ENCODE measurements at regions not wholly inside any gene's neighbourhood (a gene's known extent, or its start where the extent isn't known, plus 50 kb on each side); places are given as distances from the start of the nearest gene placed in this dataset.
"Not testable (repeated sequence)": the region's sequence is repeated elsewhere in the genome, so short reads cannot be mapped to it uniquely, and the experiment has no call there.

- TF ChIP-seq CTCF (IDR thresholded peaks at IDR 0.05; ENCODE audit: insufficient read depth, low read length, poor library complexity, severe bottlenecking), result no peak
- Histone ChIP-seq H3K4me3 (replicated peaks; ENCODE audit: low read depth, low read length) (no peak overlapping the region), H3K36me3 (ENCODE audit: control insufficient read depth, insufficient read depth, low read length) (no peaks in the 10 kb centered on the region), H3K27me3 (replicated peaks; ENCODE audit: control insufficient read depth, insufficient read depth, low read length) (no peaks in the 10 kb centered on the region)
- no peak for DNase-seq (ENCODE audit: extremely low read depth, insufficient read length)
Measured at GRCh38 chr1:14168326-14169063, 430.0 kb upstream of the KAZN start.

- TF ChIP-seq CTCF (IDR thresholded peaks at IDR 0.05; ENCODE audit: insufficient read depth, low read length, poor library complexity, severe bottlenecking), result no peak
- H3K4me3 ChIP-seq (replicated peaks; ENCODE audit: low read depth, low read length), result no peak overlapping the region
- no peaks in the 10 kb centered on the region for H3K36me3 ChIP-seq (ENCODE audit: control insufficient read depth, insufficient read depth, low read length)
- no peak for DNase-seq (ENCODE audit: extremely low read depth, insufficient read length)
- no peaks in the 10 kb centered on the region for H3K27me3 ChIP-seq (replicated peaks; ENCODE audit: control insufficient read depth, insufficient read depth, low read length)
Measured at GRCh38 chr1:14173598-14173997, 424.9 kb upstream of the KAZN start.

- H3K27me3 ChIP-seq (replicated peaks; ENCODE audit: control insufficient read depth, insufficient read depth, low read length); H3K36me3 ChIP-seq (ENCODE audit: control insufficient read depth, insufficient read depth, low read length); H3K4me3 ChIP-seq (replicated peaks; ENCODE audit: low read depth, low read length); DNase-seq (ENCODE audit: extremely low read depth, insufficient read length): not testable (repeated sequence)
Measured at GRCh38 chr1:14177866-14178265, 420.6 kb upstream of the KAZN start.

- no peaks in the 10 kb centered on the region for H3K36me3 ChIP-seq (ENCODE audit: control insufficient read depth, insufficient read depth, low read length)
- DNase-seq (ENCODE audit: extremely low read depth, insufficient read length), result no peak
- TF ChIP-seq CTCF (IDR thresholded peaks at IDR 0.05; ENCODE audit: insufficient read depth, low read length, poor library complexity, severe bottlenecking), result no peak
- no peaks in the 10 kb centered on the region for H3K27me3 ChIP-seq (replicated peaks; ENCODE audit: control insufficient read depth, insufficient read depth, low read length)
- no peak overlapping the region for H3K4me3 ChIP-seq (replicated peaks; ENCODE audit: low read depth, low read length)
Measured at GRCh38 chr1:14180738-14181137, 417.7 kb upstream of the KAZN start.

GRCh38 chr1:14181191-14181795, 417.2 kb upstream of the KAZN start:
- no peak for DNase-seq (ENCODE audit: extremely low read depth, insufficient read length)
- Histone ChIP-seq H3K36me3 (ENCODE audit: control insufficient read depth, insufficient read depth, low read length) (no peaks in the 10 kb centered on the region), H3K4me3 (replicated peaks; ENCODE audit: low read depth, low read length) (no peak overlapping the region), H3K27me3 (replicated peaks; ENCODE audit: control insufficient read depth, insufficient read depth, low read length) (no peaks in the 10 kb centered on the region)
- TF ChIP-seq CTCF (IDR thresholded peaks at IDR 0.05; ENCODE audit: insufficient read depth, low read length, poor library complexity, severe bottlenecking), result no peak

- no peaks in the 10 kb centered on the region for H3K36me3 ChIP-seq (ENCODE audit: control insufficient read depth, insufficient read depth, low read length)
- H3K27me3 ChIP-seq (replicated peaks; ENCODE audit: control insufficient read depth, insufficient read depth, low read length), result no peaks in the 10 kb centered on the region
- no peak for DNase-seq (ENCODE audit: extremely low read depth, insufficient read length)
Measured at GRCh38 chr1:14182856-14183255, 415.6 kb upstream of the KAZN start.

More at GRCh38 chr1:14182856-14183255, 415.6 kb upstream of the KAZN start:
- TF ChIP-seq CTCF (IDR thresholded peaks at IDR 0.05; ENCODE audit: insufficient read depth, low read length, poor library complexity, severe bottlenecking), result no peak
- H3K4me3 ChIP-seq (replicated peaks; ENCODE audit: low read depth, low read length), result no peak overlapping the region
